OCI-LY7 (cell line): ENCODE measurements at regions not wholly inside any gene's neighbourhood (a gene's known extent, or its start where the extent isn't known, plus 50 kb on each side); places are given as distances from the start of the nearest gene placed in this dataset.

Experiments used
- BruUV-seq: library from RNA; stranded (reverse); fragments of 400-500 nt; replicated peaks from 2 replicates; lab custom pipeline; 2021; lab: Mats Ljungman, UMichigan
- CTCF ChIA-PET: fragments of 300-600 bp; sonication (Branson Sonifier 250); formaldehyde crosslinking; loops from one replicate; lab custom pipeline; 2022; ENCODE audit warnings: antibody characterized with exemption; ENCODE audit not compliant: unreplicated experiment; lab: Charles Lee
- POLR2A ChIA-PET: fragments of 300-600 bp; sonication (Branson Sonifier 250); formaldehyde crosslinking; loops from one replicate; lab custom pipeline; 2022; ENCODE audit warnings: antibody characterized with exemption; lab: Charles Lee
- DNase-seq: peaks from one replicate; pipeline ENCODE4 v3.0.0-alpha.2; 2015; ENCODE audit warnings: low spot score
- H2AFZ ChIP-seq: fragments of 200-600 bp; sonication (generic), shearing (Covaris generic); 2 replicates; pipeline ENCODE4 v1.6.1; 2014; ENCODE audit warnings: mild to moderate bottlenecking, antibody characterized with exemption, low read length, moderate library complexity
- H3K27ac ChIP-seq: fragments of 200-600 bp; sonication (generic); 2 replicates; pipeline ENCODE4 v1.5.1; 2014; ENCODE audit warnings: mixed run types, low read depth, mild to moderate bottlenecking, moderate library complexity, low read length, inconsistent platforms; ENCODE audit not compliant: poor library complexity, severe bottlenecking
- H3K36me3 ChIP-seq: fragments of 200-600 bp; sonication (generic); 2 replicates; pipeline ENCODE4 v1.6.1; 2014; ENCODE audit warnings: mild to moderate bottlenecking, antibody characterized with exemption, low read length, moderate library complexity, mixed read lengths; ENCODE audit not compliant: insufficient read depth
- H3K4me1 ChIP-seq: fragments of 200-600 bp; sonication (generic); 2 replicates; pipeline ENCODE4 v1.5.1; 2014; ENCODE audit warnings: mild to moderate bottlenecking, low read length; ENCODE audit not compliant: insufficient read depth, poor library complexity, severe bottlenecking
- H3K4me2 ChIP-seq: fragments of 200-600 bp; sonication (generic); 2 replicates; pipeline ENCODE4 v1.6.1; 2014; ENCODE audit warnings: mild to moderate bottlenecking, low read length
- H3K4me3 ChIP-seq: fragments of 200-600 bp; sonication (generic); 2 replicates; pipeline ENCODE4 v1.5.1; 2014; ENCODE audit warnings: mild to moderate bottlenecking, low read depth, low read length; ENCODE audit not compliant: poor library complexity, severe bottlenecking
- H3K79me2 ChIP-seq: fragments of 200-600 bp; sonication (generic); 2 replicates; pipeline ENCODE4 v1.6.1; 2016; ENCODE audit warnings: low read depth, mild to moderate bottlenecking, low read length, moderate library complexity, mixed read lengths; ENCODE audit not compliant: insufficient read depth
- H3K9me2 ChIP-seq: fragments of 200-600 bp; sonication (generic); 2 replicates; pipeline ENCODE4 v1.6.1; 2016; ENCODE audit warnings: mild to moderate bottlenecking, low read length, mixed read lengths; ENCODE audit not compliant: insufficient read depth
- H3K9me3 ChIP-seq: fragments of 200-600 bp; sonication (generic); 2 replicates; pipeline ENCODE4 v1.6.1; 2014; ENCODE audit warnings: mild to moderate bottlenecking, mixed run types, low read length, mixed read lengths
- H4K20me1 ChIP-seq: fragments of 200-600 bp; sonication (generic); 2 replicates; pipeline ENCODE4 v1.6.1; 2014; ENCODE audit warnings: mild to moderate bottlenecking, antibody characterized with exemption, low read length, moderate library complexity, mixed read lengths; ENCODE audit not compliant: insufficient read depth
- CTCF ChIP-seq: fragments of 200-600 bp; sonication (generic); conservative IDR thresholded peaks from 2 replicates; pipeline ENCODE4 v1.5.1; 2014; ENCODE audit warnings: mild to moderate bottlenecking, antibody characterized with exemption, low read length, moderate library complexity, mixed read lengths
- EZH2phosphoT487 ChIP-seq: fragments of 200-600 bp; sonication (generic); IDR thresholded peaks from 2 replicates; pipeline ENCODE4 v1.6.1; 2018; ENCODE audit warnings: low read depth, borderline replicate concordance, mild to moderate bottlenecking, mixed run types, antibody characterized with exemption, low read length, moderate library complexity, mixed read lengths
- intact Hi-C: fragments of 100-400 bp; cut with micrococcal nuclease; formaldehyde crosslinking; loops from one replicate; pipeline ENCODE4 v1.10.0; 2022; ENCODE audit not compliant: unreplicated experiment

DNA sequence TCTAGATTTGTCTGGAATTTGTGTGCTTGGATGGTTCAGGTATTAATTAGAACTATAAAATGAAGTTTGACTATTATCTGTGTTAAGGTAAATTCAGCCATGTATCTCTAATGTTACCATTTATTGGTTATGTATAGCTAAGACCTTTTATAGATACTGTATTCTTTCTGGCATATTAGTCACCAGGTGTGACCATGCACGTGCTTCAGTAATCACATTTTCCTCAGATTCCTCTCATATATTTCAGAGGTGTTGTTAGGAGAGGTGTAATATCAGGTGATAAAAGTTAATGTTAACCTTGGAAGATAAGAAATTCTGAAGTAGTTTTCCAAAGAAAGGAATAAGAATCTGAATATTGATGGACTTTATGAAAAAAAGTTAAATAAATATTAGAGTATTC, 194.5 kb upstream of the KHDRBS2 start:
- Histone ChIP-seq H3K4me3 (no peak overlapping the region), H4K20me1 (no peaks in the 10 kb centered on the region), H3K4me1 (no peaks in the 10 kb centered on the region), H3K27ac (no peak overlapping the region), H2AFZ (no peak overlapping the region), H3K36me3 (no peaks in the 10 kb centered on the region), H3K9me3 (no peaks in the 10 kb centered on the region), H3K9me2 (no peaks in the 10 kb centered on the region), H3K4me2 (no peak overlapping the region), H3K79me2 (no peaks in the 10 kb centered on the region)
- no peak for DNase-seq
- ChIA-PET CTCF (no interaction called here), POLR2A (interaction anchor here (1.7 to 1.8 kb wide), 2 partner anchors 11 to 31 kb away, joined by 4 to 5 read pairs; no protein-coding TSS in a partner anchor)
- TF ChIP-seq EZH2phosphoT487 (no peak), CTCF (no peak)
- BruUV-seq = no TSS peak
- intact Hi-C loops = no loop called here

DNA sequence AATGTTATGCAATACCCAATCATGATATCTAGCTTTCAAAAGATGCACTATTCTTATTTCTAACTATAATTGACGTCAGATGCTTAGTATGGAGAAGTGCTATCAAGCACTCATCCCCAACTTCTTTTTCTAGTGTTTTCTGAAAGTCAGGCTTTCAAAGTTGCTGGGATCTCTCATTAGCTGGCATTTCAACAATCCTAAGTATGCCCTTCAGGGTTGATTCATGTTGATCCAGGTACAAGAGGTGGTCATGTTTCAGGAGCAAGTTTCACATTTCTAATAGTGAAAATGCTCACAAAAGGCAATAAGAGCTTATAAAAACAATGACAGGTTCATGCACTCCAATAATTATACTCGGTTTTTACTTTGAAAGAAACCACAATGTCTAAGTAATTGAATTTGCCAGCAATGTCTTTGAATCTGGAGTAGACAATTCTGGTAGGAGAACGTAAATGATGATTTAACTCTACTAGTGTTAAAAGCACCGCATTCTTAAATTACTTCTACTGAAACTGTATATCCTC, 193.7 kb upstream of the KHDRBS2 start:
- no peak for DNase-seq
- H3K36me3 ChIP-seq = no peaks in the 10 kb centered on the region
- ChIA-PET CTCF (no interaction called here), POLR2A (interaction anchor here (1.7 to 1.8 kb wide), 2 partner anchors 10 to 32 kb away, joined by 4 to 5 read pairs; no protein-coding TSS in a partner anchor)
- no peak overlapping the region for H3K4me3 ChIP-seq
- intact Hi-C loops = no loop called here
- TF ChIP-seq EZH2phosphoT487 (no peak), CTCF (no peak)
- H3K4me2 ChIP-seq = no peak overlapping the region
- H3K9me3 ChIP-seq = no peaks in the 10 kb centered on the region
- no peak overlapping the region for H3K27ac ChIP-seq
- H3K4me1 ChIP-seq = no peaks in the 10 kb centered on the region
- H3K9me2 ChIP-seq = no peaks in the 10 kb centered on the region
- no peak overlapping the region for H2AFZ ChIP-seq
- H3K79me2 ChIP-seq = no peaks in the 10 kb centered on the region
- BruUV-seq = no TSS peak
- no peaks in the 10 kb centered on the region for H4K20me1 ChIP-seq

GRCh38 chr6:62474793-62475192, 188.8 kb upstream of the KHDRBS2 start:
- no TSS peak for BruUV-seq
- CTCF ChIA-PET = no interaction called here

More at GRCh38 chr6:62474793-62475192, 188.8 kb upstream of the KHDRBS2 start:
- Histone ChIP-seq H3K9me2 (no peaks in the 10 kb centered on the region), H3K9me3 (no peaks in the 10 kb centered on the region), H3K4me1 (no peaks in the 10 kb centered on the region), H3K4me2 (no peak overlapping the region), H3K36me3 (no peaks in the 10 kb centered on the region), H3K79me2 (no peaks in the 10 kb centered on the region), H3K4me3 (no peak overlapping the region), H3K27ac (no peak overlapping the region), H2AFZ (no peak overlapping the region), H4K20me1 (no peaks in the 10 kb centered on the region)
- POLR2A ChIA-PET = no interaction called here
- intact Hi-C loops = no loop called here
- DNase-seq = no peak
- no peak for TF ChIP-seq CTCF
- no peak for TF ChIP-seq EZH2phosphoT487
